ENCODE measurements at regions not wholly inside any gene's neighbourhood (a gene's known extent, or its start where the extent isn't known, plus 50 kb on each side); places are given as distances from the start of the nearest gene placed in this dataset.

GRCh38 chr14:43056106-43056505, 1449.4 kb downstream of the LRFN5 start (continued):
- no peak for TF ChIP-seq PRDM2 (tag by site-specific recombination; IDR thresholded peaks at IDR 0.05; ENCODE audit: borderline replicate concordance)
- TF ChIP-seq ZNF112 (tag by site-specific recombination; IDR thresholded peaks at IDR 0.05) = no peak
- TF ChIP-seq ZNF768 (tag by site-specific recombination; IDR thresholded peaks at IDR 0.05) = no peak
- no peak for TF ChIP-seq SCRT2 (tag by site-specific recombination; IDR thresholded peaks at IDR 0.05)
- no peak for TF ChIP-seq ZNF639 (tag by site-specific recombination; IDR thresholded peaks at IDR 0.05)
- TF ChIP-seq ZSCAN4 (tag by site-specific recombination; IDR thresholded peaks at IDR 0.05) = no peak
- TF ChIP-seq ZNF391 (tag by site-specific recombination; IDR thresholded peaks at IDR 0.05; ENCODE audit: borderline replicate concordance, low read depth) = no peak
- no peak for TF ChIP-seq ZNF302 (tag by site-specific recombination; IDR thresholded peaks at IDR 0.05; ENCODE audit: low read depth)
- TF ChIP-seq ZNF660 (tag by site-specific recombination; IDR thresholded peaks at IDR 0.05) = no peak

GRCh38 chr14:43052897-43053296, 1446.2 kb downstream of the LRFN5 start:
- ChIA-PET CTCF (interaction anchor here (0.5 kb wide), 1 partner anchor 23 kb away, joined by 3 read pairs; no protein-coding TSS in a partner anchor), POLR2A (no interaction called here)
- H3K36me3 ChIP-seq (ENCODE audit: control insufficient read depth in 2 of 2, insufficient read depth in 1 of 2, low read length in 2 of 2) = no peaks in the 10 kb centered on the region
- TF ChIP-seq ZNF776 (tag by site-specific recombination; IDR thresholded peaks at IDR 0.05; ENCODE audit: borderline replicate concordance) = no peak
- no peak for TF ChIP-seq ZNF114 (tag by site-specific recombination; IDR thresholded peaks at IDR 0.05)
- no peak for TF ChIP-seq ZBTB44 (tag by site-specific recombination; IDR thresholded peaks at IDR 0.05)
- TF ChIP-seq ZFP69B (tag by site-specific recombination; IDR thresholded peaks at IDR 0.05) = no peak
- no peak for TF ChIP-seq ZNF266 (tag by site-specific recombination; IDR thresholded peaks at IDR 0.05; ENCODE audit: low read depth)
- no peak for TF ChIP-seq ZNF10 (tag by site-specific recombination; IDR thresholded peaks at IDR 0.05)
- TF ChIP-seq ZNF777 (tag by site-specific recombination; IDR thresholded peaks at IDR 0.05; ENCODE audit: borderline replicate concordance) = no peak
- no peak for TF ChIP-seq ZNF26 (tag by site-specific recombination; IDR thresholded peaks at IDR 0.05)
- TF ChIP-seq ZNF529 (tag by site-specific recombination; IDR thresholded peaks at IDR 0.05; ENCODE audit: insufficient replicate concordance) = no peak
- no peak for TF ChIP-seq PRDM6 (tag by site-specific recombination; IDR thresholded peaks at IDR 0.05)
- no peak overlapping the region for H3K4me3 ChIP-seq (ENCODE audit: low read depth, low read length)
- H3K27ac ChIP-seq (ENCODE audit: extremely low read depth, low read depth, low read length) = no peak overlapping the region
- H3K9me3 ChIP-seq (ENCODE audit: control insufficient read depth, insufficient read depth, low read depth, low read length) = no peaks in the 10 kb centered on the region
- H3K4me1 ChIP-seq (ENCODE audit: control insufficient read depth, insufficient read depth, low read length) = no peaks in the 10 kb centered on the region

All from HEK293 (cell line).